Heart right ventricle (tissue), 16 donors: ENCODE measurements at regions not wholly inside any gene's neighbourhood (a gene's known extent, or its start where the extent isn't known, plus 50 kb on each side); places are given as distances from the start of the nearest gene placed in this dataset.

Experiments
- ATAC-seq, 8 donors: fragments of 200-7000 bp; cut with Tn5 transposase; one replicate each; pipeline ENCODE4 v1.9.1; 2020; ENCODE audit warnings: mild to moderate bottlenecking in 8 of 8, moderate library complexity in 8 of 8, moderate number of reproducible peaks in 1 of 8
- DNase-seq, 2 donors: peaks; one replicate each; pipeline ENCODE4 v3.0.0-alpha.2; 2020
- H3K27ac ChIP-seq, 10 donors: fragments of 200-600 bp; sonication (generic) in 2 of 10; one replicate each; pipeline versions ENCODE4 v1.5.0 to v1.8.0; 2020 to 2022; ENCODE audit warnings: mild to moderate bottlenecking in 3 of 10
- H3K27me3 ChIP-seq, 7 donors: fragments of 200-600 bp; one replicate each; pipeline ENCODE4 v1.8.0; 2021 to 2022; ENCODE audit warnings: mild to moderate bottlenecking in 2 of 7
- H3K36me3 ChIP-seq, 9 donors: fragments of 200-600 bp; sonication (generic) in 1 of 9; one replicate each; pipeline versions ENCODE4 v1.5.0 to v1.8.0; 2020 to 2022; ENCODE audit warnings: mild to moderate bottlenecking in 2 of 9
- H3K4me1 ChIP-seq, 9 donors: fragments of 200-600 bp; sonication (generic) in 1 of 9; one replicate each; pipeline versions ENCODE4 v1.5.0 to v1.8.0; 2020 to 2022; ENCODE audit warnings: mild to moderate bottlenecking in 4 of 9
- H3K4me3 ChIP-seq, 10 donors: fragments of 200-600 bp; sonication (generic) in 2 of 10; one replicate each; pipeline versions ENCODE4 v1.5.0 to v1.8.0; 2020 to 2022; ENCODE audit warnings: mild to moderate bottlenecking in 7 of 10, moderate library complexity in 2 of 10
- H3K9me3 ChIP-seq, 11 donors: fragments of 200-600 bp in 10 of 11; sonication (generic) in 2 of 11; one replicate each; pipeline versions ENCODE4 v1.5.0 to v1.8.0; 2013 to 2022; ENCODE audit warnings: mild to moderate bottlenecking in 2 of 11, control low read depth in 1 of 11, moderate library complexity in 1 of 11
- CTCF ChIP-seq, 9 donors: fragments of 200-600 bp; sonication (generic) in 2 of 9; IDR thresholded peaks; one replicate each; pipeline versions ENCODE4 v1.5.0 to v1.8.0; 2021 to 2022; ENCODE audit warnings: antibody characterized with exemption in 9 of 9, mild to moderate bottlenecking in 5 of 9, moderate library complexity in 1 of 9
- WGBS, 2 donors: extraction: QIAGEN DNeasy Blood & Tissue Kit; methylation state at CpG; one replicate each; pipeline ENCODE4 v1.1.7; 2013; ENCODE audit warnings: inconsistent platforms in 1 of 2; 5-methylcytosine and 5-hydroxymethylcytosine counted together
- intact Hi-C, 10 donors: fragments of 100-400 bp; cut with DNase I; formaldehyde crosslinking; loops; one replicate each; pipeline versions ENCODE4 v1.11.1 to v1.14.2; 2022
- donor health status: Arrhythmogenic right ventricular cardiomyopathy.
- donor health status: ischemic (EF 13 %, LVEDD 7.1; RV severe dilation, severe dysfunction).
- donor health status: healthy with polysubstance abuse.
- donor health status: DM: no; HTN: yes; CAD: no.
- donor health status: DM: no; HTN: no; CAD: no.
- donor health status: ischemic (EF 25% LVEDD 6.9; RV normal size, moderate dysfunction).
- donor health status: ischemic (EF 25% LVEDD 5.7; RV mildly dilated, moderate dysfunction).
- donor health status: healthy.
- donor health status: DM: yes; HTN: yes; CAD: no.
- donor health status: Ischemic cardiomyopathy.
- donor health status: ischemic (EF 35%, LVEDD 5.7; RV mildly dilated, moderate dysfunction).
- donor health status: nonischemic (EF 11% LVEDD 7.7; RV severe dilation, severe dysfunction).
- donor health status: DM: yes; HTN: yes; CAD: no.
- donor health status: PGD.
- donor health status: ischemic (EF 29% LVEDD 5.4; RV normal size, mild dysfunction).
- donor health status: nonischemic (EF 23%, LVEDD 6.1; RV moderate dilation, normal function).

GRCh38 chr15:24039683-24040082 is 352.6 kb upstream of the NDN start:
- Histone ChIP-seq H3K27me3 (no peaks in the 10 kb centered on the region), H3K4me3 (no peak overlapping the region), H3K36me3 (no peaks in the 10 kb centered on the region), H3K9me3 (peaks cover 0 to 39% (median 0%) of the 10 kb centered on the region in 11 donors), H3K4me1 (no peaks in the 10 kb centered on the region), H3K27ac (no peak overlapping the region)
- 36 to 56% methylated on average over 1 of the region's 1 CpG for WGBS, 2 donors
- DNase-seq (no peak), ATAC-seq (no peak)
- TF ChIP-seq CTCF (IDR thresholded peaks at IDR 0.05) = no peak
- intact Hi-C loops = no loop called here

GRCh38 chr15:24054547-24055245 is 367.6 kb upstream of the NDN start:
- no peak for ATAC-seq
- H3K27me3 ChIP-seq = no peaks in the 10 kb centered on the region

GRCh38 chr15:24067733-24068501 is 380.8 kb upstream of the NDN start:
- WGBS, 2 donors = 50 to 55% methylated on average over 10 of the region's 10 CpGs

More at GRCh38 chr15:24054547-24055245, 367.6 kb upstream of the NDN start:
- intact Hi-C loops = no loop called here
- no peak overlapping the region for H3K27ac ChIP-seq
- no peaks in the 10 kb centered on the region for H3K4me1 ChIP-seq
- WGBS, 2 donors = 58 to 61% methylated on average over 10 of the region's 10 CpGs
- no peak for TF ChIP-seq CTCF (IDR thresholded peaks at IDR 0.05)
- H3K9me3 ChIP-seq = peaks cover 0 to 2% (median 0%) of the 10 kb centered on the region in 11 donors
- H3K4me3 ChIP-seq = no peak overlapping the region
- DNase-seq = no peak
- H3K36me3 ChIP-seq = no peaks in the 10 kb centered on the region

More at GRCh38 chr15:24067733-24068501, 380.8 kb upstream of the NDN start:
- H3K27me3 ChIP-seq = no peaks in the 10 kb centered on the region
- no peaks in the 10 kb centered on the region for H3K4me1 ChIP-seq
- DNase-seq = no peak
- TF ChIP-seq CTCF (IDR thresholded peaks at IDR 0.05) = no peak
- no peak overlapping the region for H3K4me3 ChIP-seq
- intact Hi-C loops = no loop called here
- H3K9me3 ChIP-seq = peaks cover 0 to 43% (median 0%) of the 10 kb centered on the region in 11 donors
- no peak for ATAC-seq
- H3K27ac ChIP-seq = no peak overlapping the region
- H3K36me3 ChIP-seq = no peaks in the 10 kb centered on the region
